Type B pancreatic cell (in vitro differentiated cells): ENCODE measurements at regions not wholly inside any gene's neighbourhood (a gene's known extent, or its start where the extent isn't known, plus 50 kb on each side); places are given as distances from the start of the nearest gene placed in this dataset.
A peak's percentile ranks its signal among the peaks of the same experiment; 100 is the strongest.
"Not testable (repeated sequence)": the region's sequence is repeated elsewhere in the genome, so short reads cannot be mapped to it uniquely, and the experiment has no call there.

Experiments
- DNase-seq: peaks from one replicate; pipeline ENCODE4 v3.0.0; 2021; ENCODE audit warnings: mixed read lengths; ENCODE audit not compliant: unreplicated experiment; ENCODE audit errors: extremely low spot score
- H3K27ac Mint-ChIP-seq: 2 replicates; pipeline ENCODE4 v1.8.0; 2021; ENCODE audit warnings: mild to moderate bottlenecking, mixed read lengths
- H3K27me3 Mint-ChIP-seq: 2 replicates; pipeline ENCODE4 v1.8.0; 2021; ENCODE audit warnings: mixed read lengths
- H3K36me3 Mint-ChIP-seq: 2 replicates; pipeline ENCODE4 v1.8.0; 2021; ENCODE audit warnings: mixed read lengths
- H3K4me1 Mint-ChIP-seq: one replicate; pipeline ENCODE4 v1.8.0; 2021; ENCODE audit warnings: mixed read lengths; ENCODE audit not compliant: unreplicated experiment
- H3K4me3 Mint-ChIP-seq: 2 replicates; pipeline ENCODE4 v1.8.0; 2021; ENCODE audit warnings: mild to moderate bottlenecking, mixed read lengths
- H3K9me3 Mint-ChIP-seq: 2 replicates; pipeline ENCODE4 v1.8.0; 2021; ENCODE audit warnings: mixed read lengths

- not testable (repeated sequence) for H3K36me3 Mint-ChIP-seq, H3K9me3 Mint-ChIP-seq, H3K4me3 Mint-ChIP-seq, H3K4me1 Mint-ChIP-seq, H3K27ac Mint-ChIP-seq, DNase-seq, H3K27me3 Mint-ChIP-seq
Observed at GRCh38 chr7:73244782-73245311, 63.8 kb downstream of the NSUN5 start.

GRCh38 chr7:73234994-73235717 is 73.5 kb downstream of the NSUN5 start:
- not testable (repeated sequence) for H3K27me3 Mint-ChIP-seq

GRCh38 chr7:73225745-73226144 is 82.9 kb downstream of the NSUN5 start:
- not testable (repeated sequence) for H3K4me1 Mint-ChIP-seq, H3K9me3 Mint-ChIP-seq, H3K4me3 Mint-ChIP-seq, H3K27me3 Mint-ChIP-seq, H3K36me3 Mint-ChIP-seq, H3K27ac Mint-ChIP-seq, DNase-seq

More at GRCh38 chr7:73234994-73235717, 73.5 kb downstream of the NSUN5 start:
- H3K36me3 Mint-ChIP-seq, H3K4me3 Mint-ChIP-seq, H3K9me3 Mint-ChIP-seq, H3K27ac Mint-ChIP-seq, H3K4me1 Mint-ChIP-seq: not testable (repeated sequence)
- DNase-seq, result peak; percentile 85

GRCh38 chr7:73221724-73222123 is 86.9 kb downstream of the NSUN5 start:
- not testable (repeated sequence) for H3K4me1 Mint-ChIP-seq, H3K27ac Mint-ChIP-seq, DNase-seq, H3K4me3 Mint-ChIP-seq, H3K36me3 Mint-ChIP-seq, H3K9me3 Mint-ChIP-seq, H3K27me3 Mint-ChIP-seq

- H3K36me3 Mint-ChIP-seq, H3K27me3 Mint-ChIP-seq, DNase-seq, H3K4me1 Mint-ChIP-seq, H3K4me3 Mint-ChIP-seq, H3K27ac Mint-ChIP-seq, H3K9me3 Mint-ChIP-seq: not testable (repeated sequence)
Observed at GRCh38 chr7:73220766-73221370, 87.8 kb downstream of the NSUN5 start.

- not testable (repeated sequence) for H3K4me3 Mint-ChIP-seq, DNase-seq, H3K36me3 Mint-ChIP-seq, H3K9me3 Mint-ChIP-seq, H3K27me3 Mint-ChIP-seq, H3K27ac Mint-ChIP-seq, H3K4me1 Mint-ChIP-seq
Observed at GRCh38 chr7:73220357-73220756, 88.3 kb downstream of the NSUN5 start.

GRCh38 chr7:73218802-73219201 is 89.8 kb downstream of the NSUN5 start:
- H3K36me3 Mint-ChIP-seq, DNase-seq, H3K4me3 Mint-ChIP-seq, H3K9me3 Mint-ChIP-seq, H3K27ac Mint-ChIP-seq, H3K27me3 Mint-ChIP-seq, H3K4me1 Mint-ChIP-seq: not testable (repeated sequence)

- not testable (repeated sequence) for H3K27ac Mint-ChIP-seq, H3K36me3 Mint-ChIP-seq, H3K9me3 Mint-ChIP-seq, H3K4me3 Mint-ChIP-seq, H3K4me1 Mint-ChIP-seq, DNase-seq, H3K27me3 Mint-ChIP-seq
Observed at GRCh38 chr7:73216046-73216675, 92.5 kb downstream of the NSUN5 start.

- H3K4me3 Mint-ChIP-seq, H3K27ac Mint-ChIP-seq, H3K27me3 Mint-ChIP-seq, H3K9me3 Mint-ChIP-seq, H3K36me3 Mint-ChIP-seq, H3K4me1 Mint-ChIP-seq, DNase-seq: not testable (repeated sequence)
Observed at GRCh38 chr7:73215232-73215631, 93.4 kb downstream of the NSUN5 start.

GRCh38 chr7:73214471-73214870 is 94.2 kb downstream of the NSUN5 start:
- not testable (repeated sequence) for H3K9me3 Mint-ChIP-seq, H3K27me3 Mint-ChIP-seq, DNase-seq, H3K36me3 Mint-ChIP-seq, H3K4me1 Mint-ChIP-seq, H3K27ac Mint-ChIP-seq, H3K4me3 Mint-ChIP-seq

GRCh38 chr7:73213076-73213475 is 95.5 kb downstream of the NSUN5 start:
- not testable (repeated sequence) for H3K27ac Mint-ChIP-seq, H3K4me3 Mint-ChIP-seq, H3K36me3 Mint-ChIP-seq, H3K4me1 Mint-ChIP-seq, H3K9me3 Mint-ChIP-seq, H3K27me3 Mint-ChIP-seq
- peak; percentile 37 for DNase-seq

- not testable (repeated sequence) for DNase-seq, H3K27ac Mint-ChIP-seq, H3K9me3 Mint-ChIP-seq
Observed at GRCh38 chr7:73205594-73205993, 103.0 kb downstream of the NSUN5 start.

GRCh38 chr7:73204898-73205297 is 103.7 kb downstream of the NSUN5 start:
- H3K4me3 Mint-ChIP-seq, H3K4me1 Mint-ChIP-seq, H3K36me3 Mint-ChIP-seq, DNase-seq, H3K27ac Mint-ChIP-seq, H3K9me3 Mint-ChIP-seq, H3K27me3 Mint-ChIP-seq: not testable (repeated sequence)

More at GRCh38 chr7:73205594-73205993, 103.0 kb downstream of the NSUN5 start:
- H3K4me3 Mint-ChIP-seq, H3K27me3 Mint-ChIP-seq, H3K4me1 Mint-ChIP-seq, H3K36me3 Mint-ChIP-seq: not testable (repeated sequence)

- not testable (repeated sequence) for H3K36me3 Mint-ChIP-seq, H3K27me3 Mint-ChIP-seq, H3K4me1 Mint-ChIP-seq, DNase-seq, H3K27ac Mint-ChIP-seq, H3K4me3 Mint-ChIP-seq, H3K9me3 Mint-ChIP-seq
Observed at GRCh38 chr7:73203312-73203711, 105.3 kb downstream of the NSUN5 start.
